ENCODE measurements at regions not wholly inside any gene's neighbourhood (a gene's known extent, or its start where the extent isn't known, plus 50 kb on each side); places are given as distances from the start of the nearest gene placed in this dataset.

- Histone ChIP-seq H3K27ac (no peak overlapping the region), H3K4me3 (no peak overlapping the region), H3K9me3 (no peaks in the 10 kb centered on the region), H3K4me1 (no peaks in the 10 kb centered on the region), H3K36me3 (no peaks in the 10 kb centered on the region), H3K27me3 (no peaks in the 10 kb centered on the region)
- intact Hi-C loops (cut with DNase I): no loop called here
- TF ChIP-seq POLR2A (IDR thresholded peaks at IDR 0.05) (no peak), CTCF (IDR thresholded peaks at IDR 0.05) (no peak), POLR2AphosphoS5 (IDR thresholded peaks at IDR 0.05; ENCODE audit: insufficient read depth in 1 of 2, low read depth in 1 of 2) (no peak)
- DNase-seq (ENCODE audit: extremely low spot score in 2 of 2): no peak
These were observed 141.9 kb downstream of the SLC4A3 start for GRCh38 chr2:219769090-219769910.

- no peaks in the 10 kb centered on the region for H3K27me3 ChIP-seq
- TF ChIP-seq POLR2A (IDR thresholded peaks at IDR 0.05) (no peak), POLR2AphosphoS5 (IDR thresholded peaks at IDR 0.05; ENCODE audit: insufficient read depth in 1 of 2, low read depth in 1 of 2) (no peak), CTCF (IDR thresholded peaks at IDR 0.05) (no peak)
- H3K4me3 ChIP-seq: no peak overlapping the region
- H3K36me3 ChIP-seq: no peaks in the 10 kb centered on the region
- H3K27ac ChIP-seq: no peak overlapping the region
- no peaks in the 10 kb centered on the region for H3K4me1 ChIP-seq
- no peak for DNase-seq (ENCODE audit: extremely low spot score in 2 of 2)
- no peaks in the 10 kb centered on the region for H3K9me3 ChIP-seq
- intact Hi-C loops (cut with DNase I): no loop called here
These were observed 144.7 kb downstream of the SLC4A3 start for GRCh38 chr2:219772103-219772635.

GRCh38 chr2:219772697-219773096 lies 145.3 kb downstream of the SLC4A3 start:
- Histone ChIP-seq H3K27me3 (no peaks in the 10 kb centered on the region), H3K9me3 (no peaks in the 10 kb centered on the region), H3K36me3 (no peaks in the 10 kb centered on the region), H3K4me3 (no peak overlapping the region), H3K27ac (no peak overlapping the region), H3K4me1 (no peaks in the 10 kb centered on the region)
- no peak for DNase-seq (ENCODE audit: extremely low spot score in 2 of 2)
- TF ChIP-seq CTCF (IDR thresholded peaks at IDR 0.05) (no peak), POLR2A (IDR thresholded peaks at IDR 0.05) (no peak), POLR2AphosphoS5 (IDR thresholded peaks at IDR 0.05; ENCODE audit: insufficient read depth in 1 of 2, low read depth in 1 of 2) (no peak)
- intact Hi-C loops (cut with DNase I): no loop called here

- no peak overlapping the region for H3K27ac ChIP-seq
- H3K4me1 ChIP-seq: no peaks in the 10 kb centered on the region
- no peaks in the 10 kb centered on the region for H3K9me3 ChIP-seq
- H3K27me3 ChIP-seq: no peaks in the 10 kb centered on the region
- no peak overlapping the region for H3K4me3 ChIP-seq
- DNase-seq (ENCODE audit: extremely low spot score in 2 of 2): no peak
- H3K36me3 ChIP-seq: no peaks in the 10 kb centered on the region
- TF ChIP-seq POLR2AphosphoS5 (IDR thresholded peaks at IDR 0.05; ENCODE audit: insufficient read depth in 1 of 2, low read depth in 1 of 2) (no peak), CTCF (IDR thresholded peaks at IDR 0.05) (no peak), POLR2A (IDR thresholded peaks at IDR 0.05) (no peak)
- intact Hi-C loops (cut with DNase I): no loop called here
These were observed 148.1 kb downstream of the SLC4A3 start for GRCh38 chr2:219775506-219775905.

- intact Hi-C loops (cut with DNase I): no loop called here
- Histone ChIP-seq H3K9me3 (no peaks in the 10 kb centered on the region), H3K4me1 (no peaks in the 10 kb centered on the region), H3K4me3 (no peak overlapping the region), H3K36me3 (no peaks in the 10 kb centered on the region), H3K27ac (no peak overlapping the region), H3K27me3 (no peaks in the 10 kb centered on the region)
- no peak for DNase-seq (ENCODE audit: extremely low spot score in 2 of 2)
- TF ChIP-seq POLR2AphosphoS5 (IDR thresholded peaks at IDR 0.05; ENCODE audit: insufficient read depth in 1 of 2, low read depth in 1 of 2) (no peak), CTCF (IDR thresholded peaks at IDR 0.05) (no peak), POLR2A (IDR thresholded peaks at IDR 0.05) (no peak)
These were observed 150.0 kb downstream of the SLC4A3 start for GRCh38 chr2:219777388-219777787.
